Stimulated activated CD4-positive, alpha-beta T cell treated with anti-CD3 and anti-CD28 coated beads, Interleukin-2, amount 100 ng/mL, for 4 hours (primary cell): ENCODE measurements at regions not wholly inside any gene's neighbourhood (a gene's known extent, or its start where the extent isn't known, plus 50 kb on each side); places are given as distances from the start of the nearest gene placed in this dataset.

ENCODE experiments used
- DNase-seq: peaks from one replicate; pipeline ENCODE4 v3.0.0-alpha.2; 2020; ENCODE audit warnings: low read depth

GRCh38 chr10:10368951-10369576 is 648.6 kb upstream of the CELF2 start:
- DNase-seq: no peak

GRCh38 chr10:10385831-10386230 is 631.8 kb upstream of the CELF2 start:
- no peak for DNase-seq

GRCh38 chr10:10389182-10389581 is 628.5 kb upstream of the CELF2 start:
- no peak for DNase-seq

GRCh38 chr10:10392511-10392910 is 625.2 kb upstream of the CELF2 start:
- DNase-seq: no peak

GRCh38 chr10:10394933-10395658 is 622.6 kb upstream of the CELF2 start:
- DNase-seq: no peak

- no peak for DNase-seq
Observed at GRCh38 chr10:10396601-10397000, 621.1 kb upstream of the CELF2 start.

GRCh38 chr10:10397906-10398305 is 619.8 kb upstream of the CELF2 start:
- DNase-seq: no peak

DNA sequence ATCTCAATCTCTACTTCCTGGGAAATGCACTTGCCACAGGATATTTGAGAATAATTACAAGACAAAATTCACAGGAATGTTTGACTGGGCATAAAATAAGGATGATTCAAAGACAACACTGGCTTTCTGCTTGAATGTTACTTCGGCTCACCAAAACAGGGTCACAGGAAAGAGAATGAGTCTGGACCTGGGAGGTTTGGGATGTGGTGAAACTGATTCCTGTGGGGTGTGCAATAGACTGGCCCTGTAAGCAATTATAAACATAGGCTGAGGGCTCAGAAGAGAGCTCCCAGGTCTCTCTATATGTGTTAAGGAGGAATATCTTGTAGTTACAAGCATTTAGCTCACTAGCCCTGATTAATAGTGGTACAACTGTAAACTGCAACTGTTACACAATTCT is 613.9 kb upstream of the CELF2 start:
- no peak for DNase-seq

- no peak for DNase-seq
Observed at GRCh38 chr10:10417671-10418070, 600.0 kb upstream of the CELF2 start.

DNA sequence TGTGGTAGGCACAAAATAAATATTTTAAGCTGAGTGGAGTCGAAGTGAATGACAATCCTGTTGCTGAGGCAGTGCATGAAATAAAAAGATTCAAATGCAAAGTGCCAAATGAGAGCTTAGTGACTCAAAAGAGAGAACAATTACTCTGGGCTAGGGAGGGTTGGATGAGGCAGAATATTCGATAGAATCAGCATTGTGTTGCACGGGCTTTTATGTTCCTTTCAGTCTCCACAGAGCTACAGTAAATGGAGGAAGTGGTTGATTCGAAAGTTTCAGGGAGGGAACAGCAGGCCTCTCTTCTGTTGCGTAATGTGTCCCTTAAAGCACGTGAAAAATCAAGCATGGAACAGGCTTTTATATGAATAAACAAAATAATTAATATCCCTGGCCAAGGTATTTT is 599.3 kb upstream of the CELF2 start:
- DNase-seq: no peak

DNA sequence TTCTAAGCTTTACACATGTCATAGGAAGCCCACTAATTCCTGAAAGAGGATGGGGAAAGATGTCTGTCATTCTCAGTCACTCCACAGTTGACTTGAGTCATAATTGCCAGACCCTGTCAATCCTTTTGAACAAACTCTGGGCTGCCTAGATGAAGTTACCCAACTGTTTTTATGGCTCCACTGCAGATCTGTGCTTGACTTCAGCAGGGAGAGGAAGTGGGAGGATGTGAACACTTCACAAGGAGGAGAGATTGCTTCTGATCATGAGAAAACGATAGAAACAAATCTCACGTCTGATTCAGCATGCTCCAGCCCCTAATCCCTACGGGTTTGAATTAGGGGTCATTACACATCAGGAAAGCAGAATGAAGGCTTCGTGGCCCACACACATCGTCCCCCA is 596.6 kb upstream of the CELF2 start:
- no peak for DNase-seq

DNA sequence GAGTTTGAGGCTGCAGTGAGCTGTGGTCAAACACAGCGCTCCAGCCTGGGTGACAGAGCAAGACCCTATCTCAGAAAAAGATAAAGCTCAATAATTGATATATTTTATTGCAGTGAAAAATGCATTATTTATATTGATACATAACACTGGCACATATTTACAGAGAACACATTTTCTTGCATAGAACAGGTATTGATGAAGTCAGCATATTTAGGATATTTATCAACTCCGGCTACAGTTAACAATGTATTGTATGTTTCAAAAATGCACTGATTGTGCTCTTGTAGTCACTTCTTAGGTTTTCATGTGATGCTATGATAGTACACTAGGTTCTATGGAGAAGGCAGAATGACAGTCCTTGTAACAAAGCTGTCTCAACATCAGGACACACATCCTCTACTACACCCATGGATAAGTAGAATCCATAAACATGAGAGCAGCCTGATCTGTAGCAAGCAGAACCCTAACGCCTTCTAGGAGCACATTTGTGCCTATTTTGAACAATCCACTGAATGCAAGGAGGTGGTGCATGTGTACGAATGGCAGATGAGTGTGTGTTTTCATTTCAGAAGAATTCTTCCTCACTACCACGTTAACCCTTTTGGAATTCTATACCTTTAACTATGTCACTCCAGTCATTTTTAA is 586.1 kb upstream of the CELF2 start:
- DNase-seq: no peak

GRCh38 chr10:10432296-10433035 is 585.2 kb upstream of the CELF2 start:
- no peak for DNase-seq

DNA sequence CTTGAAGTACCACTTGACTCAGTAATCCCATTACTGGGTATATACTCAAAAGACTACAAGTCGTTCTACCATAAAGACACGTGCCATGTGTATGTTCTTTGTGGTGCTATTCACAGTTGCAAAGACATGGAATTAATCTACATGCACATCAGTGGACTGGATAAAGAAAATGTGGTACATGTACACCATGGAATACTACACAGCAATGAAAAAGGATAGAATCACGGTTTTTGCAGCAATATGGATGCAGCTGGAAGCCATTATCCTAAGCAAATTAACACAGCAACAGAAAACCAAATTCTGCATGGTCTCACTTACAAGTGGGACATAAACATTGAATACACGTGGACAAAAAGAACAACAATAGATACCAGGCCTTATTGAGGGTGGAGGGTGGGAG is 583.4 kb upstream of the CELF2 start:
- DNase-seq: no peak

- DNase-seq: no peak
Observed at GRCh38 chr10:10437886-10438285, 579.8 kb upstream of the CELF2 start.

DNA sequence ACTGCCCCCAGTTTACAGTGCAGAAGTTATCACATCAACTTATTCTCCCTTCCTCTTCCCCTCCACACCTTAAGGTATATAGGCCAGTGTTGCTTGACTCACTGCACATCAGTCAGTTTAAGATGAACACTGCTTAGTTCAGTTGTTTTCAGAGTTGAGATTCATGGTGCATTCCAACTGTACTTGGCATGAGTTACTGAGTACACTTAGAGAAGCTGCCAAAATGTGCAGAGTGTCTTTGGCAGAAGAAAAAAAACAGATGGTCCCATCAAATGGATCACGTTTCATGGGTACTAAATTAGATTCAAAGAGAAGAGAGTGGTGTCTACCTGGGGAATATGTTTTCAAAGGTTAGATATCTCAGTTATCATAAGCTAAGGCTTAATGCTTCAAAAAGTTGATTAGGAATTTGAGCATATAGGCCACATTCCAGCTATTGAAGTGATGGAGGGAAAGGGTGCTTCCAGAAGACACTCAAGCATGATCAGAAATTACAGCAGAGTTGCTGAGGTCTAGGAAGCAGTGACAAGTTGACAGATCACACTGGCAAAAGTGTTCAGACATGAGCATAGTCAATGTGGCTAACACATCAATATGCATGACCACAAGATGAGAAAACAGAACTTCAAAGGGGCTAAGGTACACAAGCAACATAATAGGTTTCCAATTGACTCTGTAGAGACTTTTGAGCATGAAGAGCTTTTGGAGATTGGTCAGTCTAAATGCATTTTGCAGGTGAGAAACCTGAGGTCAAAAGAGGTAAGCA is 579.2 kb upstream of the CELF2 start:
- no peak for DNase-seq

- DNase-seq: no peak
Observed at GRCh38 chr10:10456856-10457255, 560.8 kb upstream of the CELF2 start.

DNA sequence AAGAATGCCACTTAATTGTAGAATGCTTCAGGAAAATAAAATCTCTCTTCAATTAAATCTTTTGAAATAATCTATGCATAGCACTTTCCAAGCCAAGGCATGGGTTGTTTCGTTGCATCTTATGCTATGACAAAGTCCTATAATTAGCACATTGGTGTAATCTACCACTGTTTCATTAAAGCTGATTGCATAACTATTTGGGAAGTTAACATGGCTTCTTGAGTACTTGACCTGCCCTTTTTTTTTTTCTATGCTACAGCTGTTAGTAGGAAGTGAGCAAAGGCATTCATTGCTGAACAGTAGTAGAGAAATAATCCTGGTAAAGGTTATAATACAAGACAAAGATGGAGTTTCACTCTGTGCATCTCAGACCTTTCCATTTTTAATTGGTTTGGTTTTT is 557.2 kb upstream of the CELF2 start:
- no peak for DNase-seq

DNA sequence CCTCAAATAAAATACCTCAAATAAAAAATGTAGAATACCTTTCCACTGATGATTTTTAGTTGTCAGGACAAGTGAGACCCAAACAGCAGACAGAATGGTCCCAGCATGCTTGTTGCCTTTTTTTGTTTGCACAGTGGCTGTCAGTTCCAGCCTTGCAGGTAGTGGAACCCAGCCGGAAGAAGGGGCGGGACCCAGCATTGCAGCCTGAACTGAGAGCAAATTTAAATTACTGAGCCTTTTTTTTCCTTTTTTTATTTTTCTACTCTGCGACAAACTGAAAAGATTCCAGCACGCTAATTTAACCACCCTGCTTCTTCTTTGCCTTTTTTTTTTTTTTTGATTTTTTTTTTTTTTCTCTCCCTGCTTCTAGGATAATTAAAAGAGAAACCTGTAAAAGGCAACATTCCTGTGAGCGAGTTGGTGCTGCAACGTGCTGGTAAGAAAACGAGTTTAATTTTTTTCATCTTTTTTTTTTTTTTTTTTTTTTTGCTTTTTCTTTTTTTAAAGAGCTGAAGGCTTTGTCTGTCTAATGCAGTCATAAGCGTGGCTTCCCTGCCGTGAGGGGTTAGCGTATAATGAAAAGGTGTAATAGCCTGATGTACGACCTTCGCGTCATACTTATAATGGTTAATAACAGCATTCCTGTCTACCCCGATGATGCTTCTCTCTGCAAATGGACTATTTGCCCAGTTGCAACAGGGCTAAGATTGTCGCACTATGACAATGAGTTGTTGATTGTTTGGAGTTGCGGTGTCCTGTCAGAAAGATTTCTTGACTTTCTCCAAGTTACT is 555.3 kb upstream of the CELF2 start:
- DNase-seq: no peak

- no peak for DNase-seq
Observed at GRCh38 chr10:10471758-10472157, 545.9 kb upstream of the CELF2 start.

DNA sequence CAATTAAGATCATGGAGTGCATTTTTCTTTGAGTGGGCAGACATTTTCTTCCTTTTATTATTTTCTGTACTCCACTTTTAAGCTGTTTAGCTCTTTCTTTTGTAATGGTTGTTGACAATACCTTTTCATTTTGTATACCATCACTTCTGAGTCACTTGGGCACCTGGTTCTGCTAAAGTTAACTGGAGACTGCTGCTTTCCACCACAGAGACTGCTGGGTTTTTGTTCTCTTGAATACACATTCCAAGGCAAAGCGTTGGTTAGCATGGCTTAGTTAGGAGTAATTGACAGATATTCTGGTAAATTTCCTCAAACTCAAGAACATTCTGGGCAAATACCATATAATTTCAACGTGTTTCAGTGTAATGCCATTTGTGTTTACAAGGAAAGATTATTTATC is 541.9 kb upstream of the CELF2 start:
- DNase-seq: no peak
